ENCODE measurements at regions not wholly inside any gene's neighbourhood (a gene's known extent, or its start where the extent isn't known, plus 50 kb on each side); places are given as distances from the start of the nearest gene placed in this dataset.

DNA sequence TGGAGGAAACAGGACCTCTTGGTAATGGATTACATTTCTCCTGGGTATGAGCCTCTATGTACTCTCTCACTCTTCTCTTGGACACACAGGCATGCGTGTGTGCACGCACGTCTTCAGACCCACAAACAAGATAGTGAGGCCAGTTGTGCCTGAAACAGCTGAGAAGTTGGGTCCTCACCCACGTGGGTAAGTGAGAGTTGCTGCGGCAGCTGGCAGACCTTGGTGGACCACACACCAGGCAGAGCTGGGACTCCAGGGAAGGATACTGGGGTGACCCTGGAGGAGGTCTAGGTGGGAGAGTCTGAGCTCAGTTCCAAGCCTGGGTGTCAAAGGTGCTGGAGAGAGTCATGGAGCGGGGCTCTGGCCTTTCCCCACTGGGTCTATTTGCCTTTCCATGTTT lies 194.3 kb downstream of the HAUS1 start:
- H3K27ac ChIP-seq: no peak overlapping the region
- no peak overlapping the region for H3K4me3 ChIP-seq
- no peaks in the 10 kb centered on the region for H3K4me1 ChIP-seq
- H3K27me3 ChIP-seq: no peaks in the 10 kb centered on the region
- TF ChIP-seq CTCF (IDR thresholded peaks at IDR 0.05): no peak
- TF ChIP-seq POLR2AphosphoS5 (IDR thresholded peaks at IDR 0.05; ENCODE audit: insufficient read depth in 1 of 2, low read depth in 1 of 2): no peak
- TF ChIP-seq POLR2A (IDR thresholded peaks at IDR 0.05): no peak
- H3K9me3 ChIP-seq: no peaks in the 10 kb centered on the region
- no peak for DNase-seq (ENCODE audit: extremely low spot score in 2 of 2)
- no peaks in the 10 kb centered on the region for H3K36me3 ChIP-seq
- intact Hi-C loops (cut with DNase I): no loop called here

DNA sequence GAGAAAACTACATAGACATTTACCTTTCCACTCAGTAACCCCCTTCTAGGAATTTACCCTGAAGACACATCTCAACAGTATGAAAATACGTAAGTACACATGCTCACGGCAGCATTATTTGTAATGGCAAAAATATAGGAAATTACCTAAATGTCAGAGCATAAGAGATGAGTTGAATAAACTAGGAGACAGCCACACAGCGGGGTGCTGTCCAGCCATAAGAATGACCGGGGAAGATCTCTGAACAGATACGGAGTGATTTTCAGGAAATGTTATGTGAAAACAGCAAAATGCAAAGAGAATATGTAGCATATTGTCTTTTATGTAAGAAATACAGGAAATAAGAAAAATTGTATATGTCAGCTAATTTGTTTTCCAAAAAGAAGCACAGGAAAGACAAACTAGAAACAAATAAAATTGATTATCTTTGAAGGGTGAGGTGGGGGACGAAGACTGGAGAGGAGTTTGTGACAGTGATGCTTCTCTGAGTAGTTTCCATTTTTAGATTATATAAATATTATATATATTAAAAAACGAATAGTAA lies 195.4 kb downstream of the HAUS1 start:
- intact Hi-C loops (cut with DNase I): no loop called here
- TF ChIP-seq POLR2A (IDR thresholded peaks at IDR 0.05) (no peak), POLR2AphosphoS5 (IDR thresholded peaks at IDR 0.05; ENCODE audit: insufficient read depth in 1 of 2, low read depth in 1 of 2) (no peak), CTCF (IDR thresholded peaks at IDR 0.05) (no peak)

GRCh38 chr18:46301081-46301480 lies 196.9 kb downstream of the HAUS1 start:
- H3K9me3 ChIP-seq: no peaks in the 10 kb centered on the region
- no peaks in the 10 kb centered on the region for H3K4me1 ChIP-seq
- no peaks in the 10 kb centered on the region for H3K36me3 ChIP-seq
- no peak for TF ChIP-seq POLR2A (IDR thresholded peaks at IDR 0.05)
- TF ChIP-seq POLR2AphosphoS5 (IDR thresholded peaks at IDR 0.05; ENCODE audit: insufficient read depth in 1 of 2, low read depth in 1 of 2): no peak
- TF ChIP-seq CTCF (IDR thresholded peaks at IDR 0.05): no peak
- DNase-seq (ENCODE audit: extremely low spot score in 2 of 2): no peak
- intact Hi-C loops (cut with DNase I): no loop called here
- H3K27ac ChIP-seq: no peak overlapping the region
- no peak overlapping the region for H3K4me3 ChIP-seq
- no peaks in the 10 kb centered on the region for H3K27me3 ChIP-seq

More for the DNA sequence above, 195.4 kb downstream of the HAUS1 start:
- no peaks in the 10 kb centered on the region for H3K4me1 ChIP-seq
- no peak overlapping the region for H3K4me3 ChIP-seq
- no peaks in the 10 kb centered on the region for H3K27me3 ChIP-seq
- DNase-seq (ENCODE audit: extremely low spot score in 2 of 2): no peak
- H3K36me3 ChIP-seq: no peaks in the 10 kb centered on the region
- no peak overlapping the region for H3K27ac ChIP-seq
- no peaks in the 10 kb centered on the region for H3K9me3 ChIP-seq

DNA sequence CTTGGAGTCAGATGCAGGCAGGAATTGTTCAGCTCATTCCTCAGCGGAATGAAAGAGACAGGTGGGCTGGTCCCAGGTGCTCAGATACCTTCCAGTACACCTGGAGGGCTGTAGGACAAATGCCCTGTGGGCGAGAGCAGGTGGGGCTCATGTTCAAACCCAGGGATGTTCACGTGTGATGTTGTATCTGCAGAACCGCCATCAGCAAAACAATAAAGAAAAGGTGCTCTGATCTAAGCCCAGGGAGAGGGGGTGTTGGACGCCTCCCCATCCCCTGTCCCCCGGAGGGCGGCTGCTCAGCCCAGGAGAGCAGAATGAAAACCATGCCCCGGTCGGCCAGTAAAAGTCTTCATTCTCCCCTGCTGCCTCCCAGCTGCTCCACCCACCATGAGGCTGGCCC lies 197.4 kb downstream of the HAUS1 start:
- Histone ChIP-seq H3K4me3 (no peak overlapping the region), H3K9me3 (no peaks in the 10 kb centered on the region), H3K27ac (no peak overlapping the region), H3K4me1 (no peaks in the 10 kb centered on the region), H3K36me3 (no peaks in the 10 kb centered on the region), H3K27me3 (no peaks in the 10 kb centered on the region)
- TF ChIP-seq CTCF (IDR thresholded peaks at IDR 0.05): no peak
- no peak for TF ChIP-seq POLR2AphosphoS5 (IDR thresholded peaks at IDR 0.05; ENCODE audit: insufficient read depth in 1 of 2, low read depth in 1 of 2)
- no peak for TF ChIP-seq POLR2A (IDR thresholded peaks at IDR 0.05)
- intact Hi-C loops (cut with DNase I): no loop called here
- no peak for DNase-seq (ENCODE audit: extremely low spot score in 2 of 2)

GRCh38 chr18:46302528-46303485 lies 198.6 kb downstream of the HAUS1 start:
- Histone ChIP-seq H3K4me1 (no peaks in the 10 kb centered on the region), H3K36me3 (no peaks in the 10 kb centered on the region), H3K27ac (no peak overlapping the region), H3K9me3 (no peaks in the 10 kb centered on the region), H3K27me3 (no peaks in the 10 kb centered on the region), H3K4me3 (no peak overlapping the region)
- TF ChIP-seq POLR2AphosphoS5 (IDR thresholded peaks at IDR 0.05; ENCODE audit: insufficient read depth in 1 of 2, low read depth in 1 of 2) (no peak), CTCF (IDR thresholded peaks at IDR 0.05) (no peak), POLR2A (IDR thresholded peaks at IDR 0.05) (no peak)
- DNase-seq (ENCODE audit: extremely low spot score in 2 of 2): no peak
- intact Hi-C loops (cut with DNase I): no loop called here

All from vagina (tissue), 2 donors.